ENCODE measurements at regions not wholly inside any gene's neighbourhood (a gene's known extent, or its start where the extent isn't known, plus 50 kb on each side); places are given as distances from the start of the nearest gene placed in this dataset.

DNA sequence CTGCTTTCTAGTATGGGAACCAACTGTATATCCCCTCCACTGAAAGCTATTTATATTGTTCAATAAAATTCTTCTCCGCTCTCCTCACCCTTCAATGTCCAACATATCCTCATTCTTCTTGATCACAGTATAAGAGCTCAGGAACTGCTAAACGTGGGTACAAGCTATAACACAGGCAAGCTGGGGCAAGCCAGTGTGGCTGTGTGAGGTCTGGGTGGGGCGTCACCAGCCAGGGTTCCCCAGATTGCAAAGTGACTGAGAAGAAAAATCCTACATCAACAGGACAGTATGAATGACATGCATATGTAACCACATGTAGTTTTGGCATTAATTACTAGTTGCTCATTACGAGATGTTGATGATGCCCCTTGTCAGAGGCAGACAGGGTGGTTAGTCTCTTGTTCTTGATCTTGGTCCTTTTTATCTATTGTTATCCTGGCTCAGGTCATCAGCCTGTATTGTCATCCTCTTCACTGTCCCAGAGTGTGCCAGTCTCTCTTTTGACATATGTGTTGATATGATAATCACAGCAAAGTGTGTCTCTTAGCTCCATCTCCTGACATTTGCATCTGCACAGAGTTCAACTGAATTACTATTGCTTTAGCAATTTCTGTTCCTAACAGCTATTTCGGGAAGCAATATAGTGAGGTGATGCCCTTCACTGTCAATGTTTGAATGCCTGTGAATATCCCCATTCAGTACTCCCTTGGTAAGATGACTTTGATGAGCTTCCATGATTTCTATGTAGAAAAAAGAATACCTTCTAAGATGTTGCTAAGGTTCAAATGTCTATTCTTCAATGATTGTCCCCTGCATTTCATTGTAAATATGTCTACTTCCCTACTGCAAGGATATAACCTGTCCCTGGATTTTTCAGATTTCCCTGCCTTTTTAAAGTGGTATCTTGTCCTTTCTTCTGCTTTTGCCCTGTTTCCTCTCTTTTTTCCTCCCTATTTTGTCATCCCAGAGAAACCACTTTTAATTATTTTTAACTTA, 140.3 kb downstream of the MAT2B start:
- H3K27ac ChIP-seq (ENCODE audit: low read length) = no peak overlapping the region
- no peak for DNase-seq
- no peak overlapping the region for H3K4me3 ChIP-seq (ENCODE audit: low read length)
- no peaks in the 10 kb centered on the region for H3K27me3 ChIP-seq (ENCODE audit: control insufficient read depth, insufficient read depth, low read length)
- 100% methylated on average over 2 of the region's 5 CpGs for WGBS (ENCODE audit: insufficient coverage, low lambda C conversion rate)
- no peaks in the 10 kb centered on the region for H3K36me3 ChIP-seq (ENCODE audit: control insufficient read depth, insufficient read depth, low read length)
- no peaks in the 10 kb centered on the region for H3K9me3 ChIP-seq (ENCODE audit: control insufficient read depth, low read depth, low read length)
- H3K4me1 ChIP-seq (ENCODE audit: control insufficient read depth, insufficient read depth, low read length) = no peaks in the 10 kb centered on the region

DNA sequence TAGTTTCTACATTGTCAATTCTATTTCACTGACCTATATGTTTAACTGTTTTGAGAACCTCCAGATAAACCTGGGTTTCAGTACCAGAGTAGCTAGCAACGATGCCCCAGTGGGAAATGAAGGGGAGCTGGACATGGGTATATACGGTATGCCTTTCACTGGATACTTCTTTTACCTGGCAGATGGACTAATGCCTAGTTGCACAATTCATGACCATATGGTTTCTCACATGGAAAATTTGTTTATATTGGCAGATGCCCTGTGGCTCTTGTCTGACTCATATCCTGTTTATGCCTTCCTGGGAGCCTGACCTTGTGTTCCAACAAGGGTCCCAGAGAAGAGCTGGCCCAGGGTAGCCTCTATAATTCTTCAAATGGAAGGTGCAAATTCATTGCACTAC, 144.1 kb downstream of the MAT2B start:
- Histone ChIP-seq H3K4me1 (ENCODE audit: control insufficient read depth, insufficient read depth, low read length) (no peaks in the 10 kb centered on the region), H3K27ac (ENCODE audit: low read length) (no peak overlapping the region), H3K36me3 (ENCODE audit: control insufficient read depth, insufficient read depth, low read length) (no peaks in the 10 kb centered on the region), H3K27me3 (ENCODE audit: control insufficient read depth, insufficient read depth, low read length) (no peaks in the 10 kb centered on the region), H3K9me3 (ENCODE audit: control insufficient read depth, low read depth, low read length) (no peaks in the 10 kb centered on the region), H3K4me3 (ENCODE audit: low read length) (no peak overlapping the region)
- DNase-seq = no peak
- WGBS (ENCODE audit: insufficient coverage, low lambda C conversion rate) = no CpG with 5 or more reads among the region's 2 CpGs

DNA sequence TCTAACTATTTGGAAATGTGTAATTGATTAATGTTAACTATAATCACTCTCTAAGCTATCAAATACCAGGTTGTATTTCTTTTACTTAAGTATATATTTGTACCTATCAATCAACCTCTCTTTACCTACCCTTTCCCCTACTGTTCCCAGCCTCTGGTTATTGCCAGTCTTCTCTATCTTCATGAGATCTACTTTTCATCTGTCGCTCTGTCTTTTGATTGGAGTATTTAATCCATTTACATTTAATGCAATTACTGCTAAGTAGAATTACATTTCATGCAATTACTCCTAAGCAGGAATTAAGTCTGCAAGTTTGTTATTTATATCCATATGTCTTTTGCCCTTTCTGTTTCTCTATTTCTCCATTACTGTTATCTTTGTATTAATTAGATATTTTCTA, 148.1 kb downstream of the MAT2B start:
- no peak overlapping the region for H3K4me3 ChIP-seq (ENCODE audit: low read length)
- H3K4me1 ChIP-seq (ENCODE audit: control insufficient read depth, insufficient read depth, low read length) = no peaks in the 10 kb centered on the region
- DNase-seq = no peak
- WGBS (ENCODE audit: insufficient coverage, low lambda C conversion rate) = 90% methylated on average over 1 of the region's 1 CpG
- no peaks in the 10 kb centered on the region for H3K27me3 ChIP-seq (ENCODE audit: control insufficient read depth, insufficient read depth, low read length)
- no peaks in the 10 kb centered on the region for H3K36me3 ChIP-seq (ENCODE audit: control insufficient read depth, insufficient read depth, low read length)
- no peaks in the 10 kb centered on the region for H3K9me3 ChIP-seq (ENCODE audit: control insufficient read depth, low read depth, low read length)
- H3K27ac ChIP-seq (ENCODE audit: low read length) = no peak overlapping the region

DNA sequence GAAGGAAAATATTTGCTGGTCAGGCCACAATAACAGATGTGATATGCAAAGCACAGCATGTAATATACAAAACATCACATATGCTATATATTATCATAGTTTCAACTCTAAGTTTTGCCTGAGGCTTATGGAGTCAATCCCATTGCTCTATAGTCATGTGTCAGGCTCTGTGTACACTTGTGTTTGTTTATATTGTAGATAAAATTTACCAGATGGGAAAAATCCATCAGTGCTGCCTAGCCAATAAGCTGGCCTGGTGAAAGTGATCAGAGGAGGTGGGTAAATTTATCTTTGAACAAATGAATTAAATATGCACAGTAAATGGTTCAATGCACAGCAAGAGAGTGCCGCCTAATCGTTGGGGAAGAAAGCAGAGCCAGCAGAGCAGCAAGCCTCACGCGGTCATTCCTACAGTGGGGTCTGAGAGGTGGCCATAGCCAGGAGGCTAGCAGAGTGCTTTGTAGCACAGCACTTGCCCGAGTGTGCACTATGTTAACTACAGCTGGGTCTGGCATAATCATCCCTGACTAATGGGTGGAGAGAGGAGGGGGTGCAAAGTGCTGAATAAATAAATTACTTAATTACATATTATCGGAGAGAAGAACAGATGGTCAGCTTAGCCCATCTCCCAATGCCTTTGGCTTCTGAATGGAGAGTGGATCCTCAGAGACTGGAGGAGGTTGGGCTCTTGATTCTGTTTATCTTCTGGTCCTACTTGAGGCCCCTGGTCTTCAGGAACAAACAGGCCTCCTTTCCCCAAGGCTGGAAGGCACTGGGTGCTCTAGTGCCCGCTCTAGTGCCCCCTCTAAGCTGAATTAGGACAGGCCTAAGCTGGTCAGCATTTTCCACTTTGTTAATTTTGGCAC, 153.5 kb downstream of the MAT2B start:
- WGBS (ENCODE audit: insufficient coverage, low lambda C conversion rate) = no CpG with 5 or more reads among the region's 7 CpGs
- peaks cover 25% of the 10 kb centered on the region for H3K4me1 ChIP-seq (ENCODE audit: control insufficient read depth, insufficient read depth, low read length)
- no peak overlapping the region for H3K4me3 ChIP-seq (ENCODE audit: low read length)
- H3K36me3 ChIP-seq (ENCODE audit: control insufficient read depth, insufficient read depth, low read length) = no peaks in the 10 kb centered on the region
- H3K27ac ChIP-seq (ENCODE audit: low read length) = no peak overlapping the region
- no peaks in the 10 kb centered on the region for H3K27me3 ChIP-seq (ENCODE audit: control insufficient read depth, insufficient read depth, low read length)
- no peaks in the 10 kb centered on the region for H3K9me3 ChIP-seq (ENCODE audit: control insufficient read depth, low read depth, low read length)
- peak; percentile 12 to 14 for DNase-seq

DNA sequence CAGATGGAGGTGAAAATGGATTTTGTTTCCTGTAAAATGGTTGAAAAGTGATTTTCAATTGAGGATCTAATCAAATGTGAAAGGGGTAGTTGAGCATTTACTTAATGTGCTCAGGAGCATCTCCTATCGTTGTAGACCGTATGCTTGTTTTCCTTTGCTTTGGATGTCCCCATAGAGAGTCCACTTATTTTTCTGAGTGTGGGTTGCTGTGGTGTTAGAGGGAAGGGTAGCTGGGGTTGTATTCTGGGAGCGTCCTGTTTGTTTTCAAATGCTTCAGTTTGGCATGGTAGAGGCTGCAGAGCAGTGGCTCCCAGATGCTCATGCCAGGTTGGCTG, 154.1 kb downstream of the MAT2B start:
- no peak for DNase-seq
- Histone ChIP-seq H3K4me3 (ENCODE audit: low read length) (no peak overlapping the region), H3K27me3 (ENCODE audit: control insufficient read depth, insufficient read depth, low read length) (no peaks in the 10 kb centered on the region), H3K27ac (ENCODE audit: low read length) (no peak overlapping the region), H3K4me1 (ENCODE audit: control insufficient read depth, insufficient read depth, low read length) (peaks cover 25% of the 10 kb centered on the region), H3K36me3 (ENCODE audit: control insufficient read depth, insufficient read depth, low read length) (no peaks in the 10 kb centered on the region), H3K9me3 (ENCODE audit: control insufficient read depth, low read depth, low read length) (no peaks in the 10 kb centered on the region)
- 100% methylated on average over 1 of the region's 3 CpGs for WGBS (ENCODE audit: insufficient coverage, low lambda C conversion rate)

DNA sequence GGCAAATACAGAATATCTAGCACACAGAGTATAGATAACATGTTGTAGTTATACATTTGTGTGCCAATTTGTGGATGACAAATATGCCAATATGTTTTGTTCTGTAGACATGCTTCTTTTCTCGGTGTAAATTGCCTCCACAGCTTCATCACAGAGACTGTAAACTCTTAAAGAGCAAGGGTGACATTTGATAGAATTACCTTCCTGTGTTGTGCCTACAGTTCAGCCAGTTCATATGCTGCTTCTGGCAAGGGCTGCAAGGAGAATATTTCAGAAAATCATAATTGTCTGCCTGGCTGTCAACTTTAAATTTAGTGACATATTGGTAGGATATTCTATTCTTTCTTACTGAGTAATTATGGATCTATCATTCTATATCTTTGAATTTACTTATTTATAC, 155.1 kb downstream of the MAT2B start:
- WGBS (ENCODE audit: insufficient coverage, low lambda C conversion rate) = no CpG with 5 or more reads among the region's 1 CpG
- H3K9me3 ChIP-seq (ENCODE audit: control insufficient read depth, low read depth, low read length) = no peaks in the 10 kb centered on the region
- peak in 1 of 2 donors; percentile 14 for DNase-seq
- H3K27me3 ChIP-seq (ENCODE audit: control insufficient read depth, insufficient read depth, low read length) = no peaks in the 10 kb centered on the region
- peaks cover 25% of the 10 kb centered on the region for H3K4me1 ChIP-seq (ENCODE audit: control insufficient read depth, insufficient read depth, low read length)
- H3K4me3 ChIP-seq (ENCODE audit: low read length) = no peak overlapping the region
- no peak overlapping the region for H3K27ac ChIP-seq (ENCODE audit: low read length)
- no peaks in the 10 kb centered on the region for H3K36me3 ChIP-seq (ENCODE audit: control insufficient read depth, insufficient read depth, low read length)

DNA sequence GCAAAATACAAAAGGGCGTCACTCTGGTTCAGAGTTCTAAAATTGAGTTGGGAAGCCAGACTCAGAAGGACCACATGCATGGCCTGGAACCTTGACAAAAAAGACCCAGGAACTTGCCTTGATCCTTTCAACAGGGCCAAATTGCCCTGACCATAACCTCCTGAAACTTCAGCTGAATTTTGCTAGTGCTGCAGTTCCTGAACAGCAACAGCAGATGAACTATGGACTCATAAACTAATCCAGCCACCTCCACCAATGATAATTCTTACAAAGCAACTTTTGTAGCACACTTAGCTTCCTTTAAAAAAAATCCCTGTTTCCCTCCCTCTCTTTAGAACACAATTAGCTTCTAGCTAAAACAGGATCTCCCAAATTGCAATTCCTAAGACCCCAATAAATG, 155.9 kb downstream of the MAT2B start:
- peak; percentile 60 to 84 for DNase-seq
- Histone ChIP-seq H3K4me3 (ENCODE audit: low read length) (no peak overlapping the region), H3K27ac (ENCODE audit: low read length) (peak overlapping the region; percentile 56), H3K9me3 (ENCODE audit: control insufficient read depth, low read depth, low read length) (no peaks in the 10 kb centered on the region), H3K4me1 (ENCODE audit: control insufficient read depth, insufficient read depth, low read length) (peaks cover 25% of the 10 kb centered on the region), H3K36me3 (ENCODE audit: control insufficient read depth, insufficient read depth, low read length) (no peaks in the 10 kb centered on the region), H3K27me3 (ENCODE audit: control insufficient read depth, insufficient read depth, low read length) (no peaks in the 10 kb centered on the region)
- WGBS (ENCODE audit: insufficient coverage, low lambda C conversion rate) = no CpG with 5 or more reads among the region's 1 CpG

DNA sequence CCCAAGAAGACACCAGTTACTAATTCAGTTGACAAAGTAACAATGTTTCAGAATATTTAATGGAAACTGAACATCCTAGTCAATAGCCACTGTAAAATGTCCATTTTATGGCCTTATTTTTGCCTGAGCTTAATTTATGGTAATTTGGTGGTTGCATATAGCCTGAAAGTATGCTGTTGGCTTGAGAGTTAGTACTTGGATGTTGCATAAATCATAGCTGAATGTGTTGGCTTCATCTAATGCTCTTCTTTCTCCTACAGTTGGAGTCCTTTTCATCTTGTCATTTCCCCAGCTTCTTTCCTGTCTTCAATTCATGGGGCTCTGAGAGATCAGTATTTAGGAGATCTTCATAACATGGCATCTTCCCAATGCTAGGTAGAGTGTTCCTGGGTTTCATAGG, 164.6 kb downstream of the MAT2B start:
- Histone ChIP-seq H3K4me3 (ENCODE audit: low read length) (no peak overlapping the region), H3K36me3 (ENCODE audit: control insufficient read depth, insufficient read depth, low read length) (no peaks in the 10 kb centered on the region), H3K9me3 (ENCODE audit: control insufficient read depth, low read depth, low read length) (no peaks in the 10 kb centered on the region), H3K27me3 (ENCODE audit: control insufficient read depth, insufficient read depth, low read length) (no peaks in the 10 kb centered on the region), H3K27ac (ENCODE audit: low read length) (no peak overlapping the region), H3K4me1 (ENCODE audit: control insufficient read depth, insufficient read depth, low read length) (no peaks in the 10 kb centered on the region)
- DNase-seq = no peak

DNA sequence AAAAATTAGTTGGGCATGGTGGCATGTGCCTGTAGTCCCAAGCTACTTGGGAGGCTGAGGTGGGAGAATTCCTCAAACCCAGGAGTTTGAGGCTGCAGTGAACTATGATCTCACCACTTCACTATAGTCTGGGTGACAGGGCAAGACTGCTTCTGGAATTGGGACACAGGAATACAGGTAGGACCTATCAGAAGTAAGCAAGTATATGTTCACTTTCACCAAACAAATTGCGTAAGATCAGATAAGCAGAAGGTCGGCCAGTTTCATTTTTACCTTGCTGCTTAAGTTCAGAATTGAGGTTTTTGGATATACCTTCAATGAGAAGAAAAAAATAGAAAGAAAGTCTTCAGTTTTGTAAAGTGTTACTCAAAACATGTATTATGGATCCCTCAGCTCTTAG, 171.7 kb downstream of the MAT2B start:
- H3K4me1 ChIP-seq (ENCODE audit: control insufficient read depth, insufficient read depth, low read length) = no peaks in the 10 kb centered on the region
- no peak overlapping the region for H3K27ac ChIP-seq (ENCODE audit: low read length)
- WGBS (ENCODE audit: insufficient coverage, low lambda C conversion rate) = 54% methylated on average over 2 of the region's 2 CpGs
- no peaks in the 10 kb centered on the region for H3K9me3 ChIP-seq (ENCODE audit: control insufficient read depth, low read depth, low read length)
- H3K27me3 ChIP-seq (ENCODE audit: control insufficient read depth, insufficient read depth, low read length) = no peaks in the 10 kb centered on the region
- no peaks in the 10 kb centered on the region for H3K36me3 ChIP-seq (ENCODE audit: control insufficient read depth, insufficient read depth, low read length)
- DNase-seq = no peak
- no peak overlapping the region for H3K4me3 ChIP-seq (ENCODE audit: low read length)

DNA sequence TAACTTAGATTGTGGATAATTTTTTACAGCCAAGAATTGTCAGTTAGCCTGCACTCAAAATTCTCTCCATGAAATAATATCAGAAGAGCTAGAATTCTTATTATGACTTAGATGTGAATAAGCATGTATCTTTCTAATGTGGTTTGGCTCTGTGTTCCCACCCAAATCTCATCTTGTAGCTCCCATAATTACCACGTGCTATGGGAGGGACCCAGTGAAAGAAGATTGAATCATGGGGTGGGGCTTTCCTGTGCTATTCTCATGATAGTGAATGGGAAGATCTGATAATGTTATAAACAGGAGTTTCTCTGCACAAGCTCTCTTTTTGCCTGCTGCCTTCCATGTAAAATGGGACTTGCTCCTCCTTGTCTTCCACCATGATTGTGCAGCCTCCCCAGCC, 176.8 kb downstream of the MAT2B start:
- Histone ChIP-seq H3K27me3 (ENCODE audit: control insufficient read depth, insufficient read depth, low read length) (no peaks in the 10 kb centered on the region), H3K36me3 (ENCODE audit: control insufficient read depth, insufficient read depth, low read length) (no peaks in the 10 kb centered on the region), H3K27ac (ENCODE audit: low read length) (no peak overlapping the region), H3K4me3 (ENCODE audit: low read length) (no peak overlapping the region), H3K4me1 (ENCODE audit: control insufficient read depth, insufficient read depth, low read length) (no peaks in the 10 kb centered on the region), H3K9me3 (ENCODE audit: control insufficient read depth, low read depth, low read length) (no peaks in the 10 kb centered on the region)
- no peak for DNase-seq
- no CpG with 5 or more reads among the region's 1 CpG for WGBS (ENCODE audit: insufficient coverage, low lambda C conversion rate)
